H7 (cell line): ENCODE measurements at regions not wholly inside any gene's neighbourhood (a gene's known extent, or its start where the extent isn't known, plus 50 kb on each side); places are given as distances from the start of the nearest gene placed in this dataset.
A peak's percentile ranks its signal among the peaks of the same experiment; 100 is the strongest.

Source experiments
- DNase-seq: peaks from one replicate; pipeline ENCODE4 v3.0.0; 2012
- H3K27me3 ChIP-seq: 2 replicates; pipeline ENCODE4 v1.6.0; 2011; ENCODE audit warnings: mild to moderate bottlenecking, low read length; ENCODE audit not compliant: control insufficient read depth, insufficient read depth
- H3K36me3 ChIP-seq: replicated peaks from 2 replicates; pipeline ENCODE4 v1.5.1; 2011; ENCODE audit warnings: low read length; ENCODE audit not compliant: control insufficient read depth, insufficient read depth
- H3K4me3 ChIP-seq: 2 replicates; pipeline ENCODE4 v1.5.1; 2011; ENCODE audit warnings: low read depth, mild to moderate bottlenecking, control low read depth, low read length, moderate library complexity; ENCODE audit not compliant: insufficient read depth

- Histone ChIP-seq H3K27me3 (no peaks in the 10 kb centered on the region), H3K4me3 (no peak overlapping the region), H3K36me3 (no peaks in the 10 kb centered on the region)
- DNase-seq: no peak
These were observed 353.2 kb downstream of the ETS1 start for GRCh38 chr11:128234143-128234542.

DNA sequence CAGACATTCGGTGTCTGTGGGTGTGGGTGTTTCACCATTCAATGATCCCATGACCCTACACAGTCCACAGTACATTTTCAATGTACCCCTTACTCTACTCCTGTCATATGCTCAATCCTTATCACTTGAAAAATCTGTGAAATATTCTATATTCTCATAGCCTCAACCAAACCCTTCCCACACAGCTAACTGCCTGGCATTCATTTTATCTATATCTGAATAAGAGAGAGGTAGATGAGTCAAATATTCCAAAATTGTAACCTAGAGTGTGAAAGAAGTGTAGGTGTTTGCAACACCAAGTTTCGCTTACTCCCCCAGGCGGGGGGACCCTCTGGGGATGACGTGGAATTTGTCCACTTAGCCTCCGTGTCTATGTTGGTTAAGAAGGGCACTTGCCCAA is 354.8 kb downstream of the ETS1 start:
- no peaks in the 10 kb centered on the region for H3K27me3 ChIP-seq
- no peaks in the 10 kb centered on the region for H3K36me3 ChIP-seq
- H3K4me3 ChIP-seq: no peak overlapping the region
- DNase-seq: no peak

GRCh38 chr11:128231845-128232410 is 355.4 kb downstream of the ETS1 start:
- no peak for DNase-seq
- Histone ChIP-seq H3K36me3 (no peaks in the 10 kb centered on the region), H3K4me3 (no peak overlapping the region), H3K27me3 (no peaks in the 10 kb centered on the region)

DNA sequence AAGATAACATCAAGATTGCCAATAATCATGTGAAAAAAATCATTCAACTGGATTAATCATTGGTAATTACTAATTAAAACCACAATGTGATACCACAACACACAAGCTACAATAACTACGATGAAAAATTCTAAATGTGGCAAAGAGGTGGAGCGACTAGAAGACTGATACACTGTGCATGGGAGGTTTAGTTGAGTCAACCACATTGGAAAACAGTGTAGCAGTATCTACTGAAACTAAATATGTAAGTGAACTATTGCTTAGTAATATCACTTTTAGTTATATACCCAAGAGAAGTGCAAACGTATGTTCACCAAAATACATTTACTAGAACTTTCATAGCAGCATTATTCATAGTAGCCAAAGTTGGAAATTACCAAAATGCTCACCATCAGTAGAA is 359.9 kb downstream of the ETS1 start:
- DNase-seq: no peak
- no peaks in the 10 kb centered on the region for H3K36me3 ChIP-seq
- H3K27me3 ChIP-seq: no peaks in the 10 kb centered on the region
- no peak overlapping the region for H3K4me3 ChIP-seq

GRCh38 chr11:128226106-128226716 is 361.1 kb downstream of the ETS1 start:
- DNase-seq: no peak
- H3K4me3 ChIP-seq: no peak overlapping the region
- no peaks in the 10 kb centered on the region for H3K36me3 ChIP-seq
- H3K27me3 ChIP-seq: no peaks in the 10 kb centered on the region

GRCh38 chr11:128222245-128222884 is 365.0 kb downstream of the ETS1 start:
- H3K36me3 ChIP-seq: no peaks in the 10 kb centered on the region

DNA sequence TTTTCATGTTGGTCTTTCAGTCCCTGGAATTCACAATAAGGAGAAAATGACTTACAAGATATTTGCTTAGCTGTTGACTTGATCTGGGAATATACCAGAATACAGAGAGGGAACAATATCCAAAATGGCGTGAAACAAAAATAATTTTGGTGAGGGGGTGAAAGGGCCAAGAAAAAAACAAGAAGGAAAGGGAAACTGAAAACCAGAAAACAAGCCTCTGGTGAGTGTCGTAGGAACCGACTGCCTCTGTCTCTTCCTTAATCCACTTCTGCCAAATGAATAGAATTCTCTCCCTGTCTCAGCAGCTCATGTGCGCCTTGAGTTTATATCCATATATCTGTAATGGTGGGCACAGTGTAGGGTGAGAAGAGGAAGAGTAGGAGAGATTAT is 367.6 kb downstream of the ETS1 start:
- no peak overlapping the region for H3K4me3 ChIP-seq
- H3K36me3 ChIP-seq: no peaks in the 10 kb centered on the region
- no peaks in the 10 kb centered on the region for H3K27me3 ChIP-seq
- DNase-seq: no peak

More at GRCh38 chr11:128222245-128222884, 365.0 kb downstream of the ETS1 start:
- H3K27me3 ChIP-seq: no peaks in the 10 kb centered on the region
- no peak for DNase-seq
- no peak overlapping the region for H3K4me3 ChIP-seq

DNA sequence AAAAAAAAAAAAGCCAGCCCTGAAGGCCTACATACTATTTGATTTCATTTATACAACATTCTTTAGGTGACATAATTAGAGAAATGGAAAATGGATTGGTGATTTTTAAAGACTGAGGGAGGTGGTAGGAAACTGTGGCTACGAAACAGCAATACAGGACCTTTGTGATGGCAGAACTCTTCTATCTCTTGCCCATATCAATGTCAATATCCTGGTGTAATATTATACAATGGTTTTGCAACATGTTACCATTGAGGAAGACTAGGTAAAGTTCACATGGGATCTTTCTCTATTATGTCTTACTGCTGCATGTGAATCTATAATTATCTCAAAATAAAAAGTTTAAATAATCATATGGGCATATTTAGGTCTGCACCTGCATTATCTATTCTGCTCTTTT is 371.2 kb downstream of the ETS1 start:
- Histone ChIP-seq H3K36me3 (no peaks in the 10 kb centered on the region), H3K4me3 (no peak overlapping the region), H3K27me3 (no peaks in the 10 kb centered on the region)
- DNase-seq: no peak

DNA sequence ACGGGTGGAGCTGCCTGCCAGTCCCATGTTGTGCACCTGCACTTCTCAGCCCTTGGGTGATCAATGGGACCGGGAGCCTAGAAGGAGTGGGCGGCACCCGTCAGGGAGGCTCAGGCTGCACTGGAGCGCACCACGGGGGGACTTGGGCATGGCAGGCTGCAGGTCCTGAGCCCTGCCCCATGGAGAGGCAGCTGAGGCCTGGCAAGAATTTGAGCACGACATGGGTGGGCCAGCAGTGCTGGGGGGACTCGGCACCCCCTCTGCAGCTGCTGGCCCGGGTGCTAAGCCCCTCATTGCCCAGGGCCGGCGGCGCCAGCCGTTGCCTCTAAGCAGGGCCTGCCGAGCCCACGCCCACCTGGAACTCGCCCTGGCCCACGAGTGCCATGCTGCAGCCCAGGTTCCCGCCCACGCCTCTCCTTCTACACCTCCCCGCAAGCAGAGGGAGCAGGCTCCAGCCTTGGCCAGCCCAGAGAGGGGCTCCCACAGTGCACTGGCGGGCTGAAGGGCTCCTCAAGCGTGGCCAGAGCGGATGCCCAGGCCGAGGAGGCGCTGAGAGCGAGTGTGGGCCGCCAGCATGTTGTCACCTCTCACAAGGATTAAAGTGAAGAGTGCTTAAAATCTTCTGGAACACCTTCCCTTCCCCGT is 372.0 kb downstream of the ETS1 start:
- no peaks in the 10 kb centered on the region for H3K27me3 ChIP-seq
- no peaks in the 10 kb centered on the region for H3K36me3 ChIP-seq
- H3K4me3 ChIP-seq: no peak overlapping the region
- no peak for DNase-seq

DNA sequence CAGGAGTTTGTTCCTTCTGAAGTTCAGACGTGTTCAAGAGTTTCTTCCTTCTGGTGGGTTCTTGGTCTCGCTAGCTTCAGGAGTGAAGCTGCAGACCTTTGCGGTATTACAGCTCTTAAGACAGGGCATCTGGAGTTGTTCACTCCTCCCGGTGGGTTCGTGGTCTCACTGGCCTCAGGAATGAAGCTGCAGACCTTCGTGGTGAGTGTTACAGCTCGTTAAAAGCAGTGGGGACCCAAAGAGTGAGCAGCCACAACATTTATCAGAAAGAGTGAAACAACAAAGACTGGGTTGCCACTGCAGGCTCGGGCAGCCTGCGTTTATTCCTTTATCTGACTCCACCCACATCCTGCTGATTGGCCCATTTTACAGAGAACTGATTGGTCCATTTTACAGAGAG is 373.1 kb downstream of the ETS1 start:
- Histone ChIP-seq H3K27me3 (no peaks in the 10 kb centered on the region), H3K4me3 (no peak overlapping the region), H3K36me3 (no peaks in the 10 kb centered on the region)
- DNase-seq: no peak

DNA sequence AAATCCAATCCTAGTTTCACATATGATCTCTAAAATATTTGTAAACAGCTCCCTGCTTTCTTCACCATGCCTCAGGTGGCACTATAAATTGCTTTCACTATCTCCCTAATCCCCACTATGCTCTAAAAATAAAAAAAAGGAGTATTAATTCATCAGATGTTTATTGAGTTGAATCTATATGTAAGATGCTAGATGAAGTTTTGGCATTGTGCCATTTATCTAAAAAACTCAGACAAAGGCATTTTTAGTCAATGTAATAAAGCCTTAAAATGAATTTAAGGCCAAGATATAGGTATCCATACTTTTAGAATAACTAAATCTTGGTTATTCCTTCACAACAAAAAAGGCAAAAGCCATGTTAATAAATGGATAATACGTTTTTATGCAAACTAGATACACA is 373.9 kb downstream of the ETS1 start:
- no peaks in the 10 kb centered on the region for H3K27me3 ChIP-seq
- H3K36me3 ChIP-seq: no peaks in the 10 kb centered on the region
- DNase-seq: no peak
- H3K4me3 ChIP-seq: no peak overlapping the region

- no peaks in the 10 kb centered on the region for H3K36me3 ChIP-seq
- no peak for DNase-seq
- H3K27me3 ChIP-seq: no peaks in the 10 kb centered on the region
- no peak overlapping the region for H3K4me3 ChIP-seq
These were observed 375.0 kb downstream of the ETS1 start for GRCh38 chr11:128212324-128212723.

DNA sequence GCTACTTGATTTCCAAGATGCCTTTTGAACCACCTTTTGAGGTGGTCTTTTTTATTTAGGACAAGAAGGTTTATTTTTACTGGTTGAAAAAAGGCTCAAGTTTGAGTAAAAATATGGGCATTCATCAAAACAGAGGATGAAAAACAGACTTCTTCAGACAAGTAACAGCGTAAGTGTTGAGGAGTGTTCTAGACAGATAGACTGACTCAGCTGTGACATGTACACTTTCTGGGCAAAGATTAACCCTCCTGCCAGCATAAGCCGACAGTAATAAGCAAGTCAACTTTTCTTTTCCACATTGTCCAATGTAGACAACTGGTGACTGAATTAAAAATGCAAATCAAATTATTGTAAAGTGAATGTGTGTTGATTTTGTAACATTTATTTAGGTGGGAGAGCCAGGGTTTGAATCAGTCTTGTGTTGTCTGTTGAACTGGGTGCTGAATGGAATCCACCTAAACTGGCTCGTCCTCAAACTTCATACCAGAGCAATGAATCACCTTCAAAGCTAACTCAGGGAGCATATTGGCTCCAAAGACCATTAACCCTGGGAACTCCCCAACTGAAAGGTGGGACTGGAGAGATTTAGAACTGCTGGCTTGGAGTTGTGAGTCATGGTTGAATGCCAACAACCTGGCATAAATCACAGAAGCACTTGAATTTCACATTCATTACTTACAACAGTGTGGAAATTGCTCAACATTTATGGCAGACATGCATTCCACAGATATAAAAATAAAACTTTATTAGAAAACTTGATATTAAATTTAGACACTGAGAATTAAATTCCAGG is 377.0 kb downstream of the ETS1 start:
- H3K36me3 ChIP-seq: no peaks in the 10 kb centered on the region
- H3K4me3 ChIP-seq: no peak overlapping the region
- peak; percentile 37 for DNase-seq
- H3K27me3 ChIP-seq: no peaks in the 10 kb centered on the region

DNA sequence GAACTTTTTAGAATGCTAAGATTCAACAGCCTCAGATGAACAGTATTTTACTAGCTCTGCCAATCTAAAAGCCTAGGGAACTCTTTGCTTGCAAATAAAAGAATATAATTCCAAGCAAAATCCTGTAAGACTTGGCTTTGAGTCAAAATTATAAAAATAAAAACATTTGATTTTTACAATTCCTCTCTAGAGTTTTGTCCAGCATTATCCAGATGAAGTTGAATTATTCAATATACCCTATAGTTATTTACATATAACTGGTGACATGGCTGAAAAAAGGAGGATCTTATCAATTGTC is 378.3 kb downstream of the ETS1 start:
- H3K27me3 ChIP-seq: no peaks in the 10 kb centered on the region
- no peak overlapping the region for H3K4me3 ChIP-seq
- no peaks in the 10 kb centered on the region for H3K36me3 ChIP-seq
- DNase-seq: no peak
